Stimulated activated CD4-positive, alpha-beta T cell treated with anti-CD3 and anti-CD28 coated beads, Interleukin-2, amount 100 ng/mL, for 24 hours (primary cell): ENCODE measurements at regions not wholly inside any gene's neighbourhood (a gene's known extent, or its start where the extent isn't known, plus 50 kb on each side); places are given as distances from the start of the nearest gene placed in this dataset.
"Not testable (repeated sequence)": the region's sequence is repeated elsewhere in the genome, so short reads cannot be mapped to it uniquely, and the experiment has no call there.

ENCODE experiments used
- DNase-seq, 2 donors: peaks; one replicate each; pipeline ENCODE4 v3.0.0-alpha.2; 2020

- no peak for DNase-seq
Measured at GRCh38 chr21:18553786-18554185, 150.2 kb upstream of the TMPRSS15 start.

GRCh38 chr21:18567770-18568169 is 164.2 kb upstream of the TMPRSS15 start:
- not testable (repeated sequence) for DNase-seq

GRCh38 chr21:18588001-18588662 is 184.5 kb upstream of the TMPRSS15 start:
- no peak for DNase-seq

GRCh38 chr21:18601146-18601545 is 197.6 kb upstream of the TMPRSS15 start:
- DNase-seq: no peak

GRCh38 chr21:18602711-18603110 is 199.1 kb upstream of the TMPRSS15 start:
- DNase-seq: no peak

GRCh38 chr21:18603261-18603660 is 199.7 kb upstream of the TMPRSS15 start:
- no peak for DNase-seq

- no peak for DNase-seq
Measured at GRCh38 chr21:18603980-18604379, 200.4 kb upstream of the TMPRSS15 start.

GRCh38 chr21:18608226-18608625 is 204.6 kb upstream of the TMPRSS15 start:
- no peak for DNase-seq

- no peak for DNase-seq
Measured at GRCh38 chr21:18614303-18614702, 210.7 kb upstream of the TMPRSS15 start.

- no peak for DNase-seq
Measured at GRCh38 chr21:18617291-18617690, 213.7 kb upstream of the TMPRSS15 start.

- no peak for DNase-seq
Measured at GRCh38 chr21:18620436-18620835, 216.9 kb upstream of the TMPRSS15 start.

- no peak for DNase-seq
Measured at GRCh38 chr21:18622383-18622782, 218.8 kb upstream of the TMPRSS15 start.

GRCh38 chr21:18630446-18630845 is 226.9 kb upstream of the TMPRSS15 start:
- no peak for DNase-seq

- DNase-seq: no peak
Measured at GRCh38 chr21:18636897-18637296, 233.3 kb upstream of the TMPRSS15 start.

GRCh38 chr21:18646116-18646515 is 242.5 kb upstream of the TMPRSS15 start:
- DNase-seq: no peak

- DNase-seq: no peak
Measured at GRCh38 chr21:18655931-18656330, 252.3 kb upstream of the TMPRSS15 start.

- no peak for DNase-seq
Measured at GRCh38 chr21:18661842-18662241, 258.3 kb upstream of the TMPRSS15 start.

- DNase-seq: no peak
Measured at GRCh38 chr21:18663663-18664062, 260.1 kb upstream of the TMPRSS15 start.

GRCh38 chr21:18666725-18667124 is 263.1 kb upstream of the TMPRSS15 start:
- DNase-seq: no peak

GRCh38 chr21:18673789-18674188 is 270.2 kb upstream of the TMPRSS15 start:
- DNase-seq: no peak

- no peak for DNase-seq
Measured at GRCh38 chr21:18677632-18678031, 274.0 kb upstream of the TMPRSS15 start.

GRCh38 chr21:18705971-18706370 is 302.4 kb upstream of the TMPRSS15 start:
- no peak for DNase-seq

GRCh38 chr21:18711662-18712061 is 308.1 kb upstream of the TMPRSS15 start:
- no peak for DNase-seq

GRCh38 chr21:18715606-18716005 is 312.0 kb upstream of the TMPRSS15 start:
- DNase-seq: no peak

- DNase-seq: no peak
Measured at GRCh38 chr21:18716578-18717138, 313.1 kb upstream of the TMPRSS15 start.
